GM23338 (cell line): ENCODE measurements at regions not wholly inside any gene's neighbourhood (a gene's known extent, or its start where the extent isn't known, plus 50 kb on each side); places are given as distances from the start of the nearest gene placed in this dataset.

Experiments
- ATAC-seq: fragments of 200-7000 bp; cut with Tn5 transposase; 3 replicates; pipeline ENCODE4 v1.9.1; 2020
- DNase-seq: peaks from one replicate; pipeline ENCODE4 v3.0.0-alpha.2; 2015; ENCODE audit warnings: low spot score
- H2AFZ ChIP-seq: fragments of 200-600 bp; sonication (generic); 2 replicates; pipeline ENCODE4 v1.8.0; 2016; ENCODE audit warnings: antibody characterized with exemption, mild to moderate bottlenecking, moderate library complexity
- H3F3A ChIP-seq: fragments of 200-600 bp; sonication (generic); replicated peaks from 2 replicates; pipeline ENCODE4 v1.8.0; 2017; ENCODE audit warnings: antibody characterized with exemption, mixed run types, low read depth
- H3K27ac ChIP-seq: fragments of 200-600 bp; sonication (generic); 2 replicates; pipeline ENCODE4 v1.6.1; 2016; ENCODE audit warnings: low read depth
- H3K27me3 ChIP-seq: fragments of 200-600 bp; sonication (generic); 2 replicates; pipeline ENCODE4 v1.8.0; 2016; ENCODE audit warnings: mild to moderate bottlenecking, mixed run types, moderate library complexity; ENCODE audit not compliant: insufficient read depth
- H3K36me3 ChIP-seq: fragments of 200-600 bp; sonication (generic); 2 replicates; pipeline ENCODE4 v1.8.0; 2016; ENCODE audit warnings: mild to moderate bottlenecking; ENCODE audit not compliant: insufficient read depth
- H3K4me1 ChIP-seq: fragments of 200-600 bp; sonication (generic); 2 replicates; pipeline ENCODE4 v1.8.0; 2016; ENCODE audit warnings: mild to moderate bottlenecking, moderate library complexity; ENCODE audit not compliant: insufficient read depth
- H3K4me2 ChIP-seq: fragments of 200-600 bp; sonication (generic); 2 replicates; pipeline ENCODE4 v1.7.1; 2017; ENCODE audit warnings: mixed run types
- H3K4me3 ChIP-seq: fragments of 200-600 bp; sonication (generic); 2 replicates; pipeline ENCODE4 v1.6.1; 2016; ENCODE audit warnings: mixed run types
- H3K79me2 ChIP-seq: fragments of 200-600 bp; sonication (generic); replicated peaks from 2 replicates; pipeline ENCODE4 v1.8.0; 2017; ENCODE audit warnings: mild to moderate bottlenecking; ENCODE audit not compliant: insufficient read depth
- H3K9me2 ChIP-seq: fragments of 200-600 bp; sonication (generic); 2 replicates; pipeline ENCODE4 v1.8.0; 2017; ENCODE audit not compliant: insufficient read depth
- H4K20me1 ChIP-seq: fragments of 200-600 bp; sonication (generic); replicated peaks from 2 replicates; pipeline ENCODE4 v1.8.0; 2017; ENCODE audit warnings: mild to moderate bottlenecking; ENCODE audit not compliant: insufficient read depth
- H3K27ac Mint-ChIP-seq: 2 replicates; pipeline ENCODE4 v1.8.0; 2020; ENCODE audit warnings: inconsistent platforms, mild to moderate bottlenecking, moderate library complexity, mixed read lengths
- H3K27me3 Mint-ChIP-seq: 3 replicates; pipeline ENCODE4 v1.8.0; 2022; ENCODE audit warnings: low read depth, mild to moderate bottlenecking, moderate library complexity, mixed read lengths, inconsistent platforms; ENCODE audit not compliant: insufficient read depth, poor library complexity
- H3K36me3 Mint-ChIP-seq: 3 replicates; pipeline ENCODE4 v1.8.0; 2021; ENCODE audit warnings: low read depth, mild to moderate bottlenecking, inconsistent platforms, moderate library complexity, mixed read lengths
- H3K4me1 Mint-ChIP-seq: 3 replicates; pipeline ENCODE4 v1.8.0; 2020; ENCODE audit warnings: mild to moderate bottlenecking, inconsistent platforms, mixed read lengths
- H3K4me3 Mint-ChIP-seq: 3 replicates; pipeline ENCODE4 v1.8.0; 2021; ENCODE audit warnings: moderate library complexity, mild to moderate bottlenecking, inconsistent platforms, mixed read lengths
- H3K9me3 Mint-ChIP-seq: 3 replicates; pipeline ENCODE4 v1.8.0; 2020; ENCODE audit warnings: moderate library complexity, mild to moderate bottlenecking, inconsistent platforms, mixed read lengths
- CREB1 ChIP-seq: fragments of 250-450 bp; sonication (Bioruptor Pico); IDR thresholded peaks from 2 replicates; pipeline ENCODE4 v1.5.0; 2020; ENCODE audit warnings: low read depth, mild to moderate bottlenecking, moderate library complexity
- ETS1 ChIP-seq: IDR thresholded peaks from 2 replicates; pipeline ENCODE4 v1.6.1; 2016; ENCODE audit warnings: antibody characterized with exemption
- EZH2 ChIP-seq: fragments of 200-600 bp; sonication (generic); IDR thresholded peaks from one replicate; pipeline ENCODE4 v1.8.0; 2017; ENCODE audit warnings: antibody characterized with exemption, mild to moderate bottlenecking, low read depth; ENCODE audit not compliant: unreplicated experiment
- EZH2phosphoT487 ChIP-seq: fragments of 200-600 bp; sonication (generic); IDR thresholded peaks from one replicate; pipeline ENCODE4 v1.8.1; 2018; ENCODE audit warnings: antibody characterized with exemption; ENCODE audit not compliant: unreplicated experiment
- JUNB ChIP-seq: IDR thresholded peaks from one replicate; pipeline ENCODE4 v1.6.1; 2016; ENCODE audit warnings: antibody characterized with exemption; ENCODE audit not compliant: unreplicated experiment
- NANOG ChIP-seq: IDR thresholded peaks from 2 replicates; pipeline ENCODE4 v1.6.1; 2016; ENCODE audit warnings: antibody characterized with exemption, borderline replicate concordance
- STAT1 ChIP-seq: IDR thresholded peaks from one replicate; pipeline ENCODE4 v1.6.1; 2016; ENCODE audit warnings: antibody characterized with exemption; ENCODE audit not compliant: unreplicated experiment
- ZNF114 ChIP-seq: fragments of 250-450 bp; sonication (Bioruptor Pico); IDR thresholded peaks from 2 replicates; pipeline ENCODE4 v1.5.0; 2020; ENCODE audit warnings: mild to moderate bottlenecking, moderate library complexity
- TF ChIP-seq, protein P1 (sequence below): IDR thresholded peaks from one replicate; pipeline ENCODE4 v1.6.1; 2018; ENCODE audit warnings: antibody characterized with exemption; ENCODE audit not compliant: unreplicated experiment
- TF ChIP-seq, protein P2 (sequence below), 2 experiments: fragments of 200-600 bp in 1 of 2; sonication (generic) in 1 of 2; conservative IDR thresholded peaks; 2 replicates each; pipeline versions ENCODE4 v1.5.1 to v1.6.1; 2016 to 2017; ENCODE audit warnings: antibody characterized with exemption in 2 of 2, low read depth in 2 of 2, mild to moderate bottlenecking in 2 of 2, moderate library complexity in 1 of 2

- ATAC-seq: no peak
- peaks cover 6% of the 10 kb centered on the region; the same call in 2 of the 3 replicates for H3K4me1 Mint-ChIP-seq
Observed at GRCh38 chr10:89867964-89868363, 166.6 kb downstream of the KIF20B start.

More at GRCh38 chr10:89867964-89868363, 166.6 kb downstream of the KIF20B start:
- TF ChIP-seq CREB1 (CRISPR knock-in tag) (no peak), STAT1 (no peak), EZH2 (no peak), ZNF114 (CRISPR knock-in tag) (no peak), NANOG (no peak), ETS1 (no peak), EZH2phosphoT487 (no peak), JUNB (no peak)
- TF ChIP-seq, protein P1, sequence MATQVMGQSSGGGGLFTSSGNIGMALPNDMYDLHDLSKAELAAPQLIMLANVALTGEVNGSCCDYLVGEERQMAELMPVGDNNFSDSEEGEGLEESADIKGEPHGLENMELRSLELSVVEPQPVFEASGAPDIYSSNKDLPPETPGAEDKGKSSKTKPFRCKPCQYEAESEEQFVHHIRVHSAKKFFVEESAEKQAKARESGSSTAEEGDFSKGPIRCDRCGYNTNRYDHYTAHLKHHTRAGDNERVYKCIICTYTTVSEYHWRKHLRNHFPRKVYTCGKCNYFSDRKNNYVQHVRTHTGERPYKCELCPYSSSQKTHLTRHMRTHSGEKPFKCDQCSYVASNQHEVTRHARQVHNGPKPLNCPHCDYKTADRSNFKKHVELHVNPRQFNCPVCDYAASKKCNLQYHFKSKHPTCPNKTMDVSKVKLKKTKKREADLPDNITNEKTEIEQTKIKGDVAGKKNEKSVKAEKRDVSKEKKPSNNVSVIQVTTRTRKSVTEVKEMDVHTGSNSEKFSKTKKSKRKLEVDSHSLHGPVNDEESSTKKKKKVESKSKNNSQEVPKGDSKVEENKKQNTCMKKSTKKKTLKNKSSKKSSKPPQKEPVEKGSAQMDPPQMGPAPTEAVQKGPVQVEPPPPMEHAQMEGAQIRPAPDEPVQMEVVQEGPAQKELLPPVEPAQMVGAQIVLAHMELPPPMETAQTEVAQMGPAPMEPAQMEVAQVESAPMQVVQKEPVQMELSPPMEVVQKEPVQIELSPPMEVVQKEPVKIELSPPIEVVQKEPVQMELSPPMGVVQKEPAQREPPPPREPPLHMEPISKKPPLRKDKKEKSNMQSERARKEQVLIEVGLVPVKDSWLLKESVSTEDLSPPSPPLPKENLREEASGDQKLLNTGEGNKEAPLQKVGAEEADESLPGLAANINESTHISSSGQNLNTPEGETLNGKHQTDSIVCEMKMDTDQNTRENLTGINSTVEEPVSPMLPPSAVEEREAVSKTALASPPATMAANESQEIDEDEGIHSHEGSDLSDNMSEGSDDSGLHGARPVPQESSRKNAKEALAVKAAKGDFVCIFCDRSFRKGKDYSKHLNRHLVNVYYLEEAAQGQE: no peak
- TF ChIP-seq, protein P2, sequence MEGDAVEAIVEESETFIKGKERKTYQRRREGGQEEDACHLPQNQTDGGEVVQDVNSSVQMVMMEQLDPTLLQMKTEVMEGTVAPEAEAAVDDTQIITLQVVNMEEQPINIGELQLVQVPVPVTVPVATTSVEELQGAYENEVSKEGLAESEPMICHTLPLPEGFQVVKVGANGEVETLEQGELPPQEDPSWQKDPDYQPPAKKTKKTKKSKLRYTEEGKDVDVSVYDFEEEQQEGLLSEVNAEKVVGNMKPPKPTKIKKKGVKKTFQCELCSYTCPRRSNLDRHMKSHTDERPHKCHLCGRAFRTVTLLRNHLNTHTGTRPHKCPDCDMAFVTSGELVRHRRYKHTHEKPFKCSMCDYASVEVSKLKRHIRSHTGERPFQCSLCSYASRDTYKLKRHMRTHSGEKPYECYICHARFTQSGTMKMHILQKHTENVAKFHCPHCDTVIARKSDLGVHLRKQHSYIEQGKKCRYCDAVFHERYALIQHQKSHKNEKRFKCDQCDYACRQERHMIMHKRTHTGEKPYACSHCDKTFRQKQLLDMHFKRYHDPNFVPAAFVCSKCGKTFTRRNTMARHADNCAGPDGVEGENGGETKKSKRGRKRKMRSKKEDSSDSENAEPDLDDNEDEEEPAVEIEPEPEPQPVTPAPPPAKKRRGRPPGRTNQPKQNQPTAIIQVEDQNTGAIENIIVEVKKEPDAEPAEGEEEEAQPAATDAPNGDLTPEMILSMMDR (conservative IDR thresholded peaks at IDR 0.05; ENCODE audit: low read depth in 2 of 2): no peak
- Histone ChIP-seq H3K79me2 (no peaks in the 10 kb centered on the region), H3K36me3 (no peaks in the 10 kb centered on the region), H3K27ac (no peak overlapping the region), H3K9me2 (0 out of 2 replicates have a peak, but pooled peaks cover 2% of the 10 kb centered on the region), H4K20me1 (no peaks in the 10 kb centered on the region), H2AFZ (no peak overlapping the region), H3K4me1 (peaks cover 6% of the 10 kb centered on the region; the same call in 1 of the 2 replicates), H3F3A (no peaks in the 10 kb centered on the region), H3K4me3 (no peak overlapping the region), H3K4me2 (no peak overlapping the region), H3K27me3 (no peaks in the 10 kb centered on the region)
- no peak for DNase-seq
- H3K27ac Mint-ChIP-seq: no peak overlapping the region
- H3K9me3 Mint-ChIP-seq: no peaks in the 10 kb centered on the region
- no peaks in the 10 kb centered on the region for H3K36me3 Mint-ChIP-seq
- no peaks in the 10 kb centered on the region for H3K27me3 Mint-ChIP-seq
- no peak overlapping the region for H3K4me3 Mint-ChIP-seq
